Middle frontal gyrus (tissue), 1 donor: ENCODE measurements at regions not wholly inside any gene's neighbourhood (a gene's known extent, or its start where the extent isn't known, plus 50 kb on each side); places are given as distances from the start of the nearest gene placed in this dataset.
A peak's percentile ranks its signal among the peaks of the same experiment; 100 is the strongest.

ENCODE experiments used
- DNase-seq: peaks from one replicate; pipeline ENCODE4 v3.0.0-alpha.2; 2015; ENCODE audit warnings: low spot score; ENCODE audit errors: extremely low spot score

DNA sequence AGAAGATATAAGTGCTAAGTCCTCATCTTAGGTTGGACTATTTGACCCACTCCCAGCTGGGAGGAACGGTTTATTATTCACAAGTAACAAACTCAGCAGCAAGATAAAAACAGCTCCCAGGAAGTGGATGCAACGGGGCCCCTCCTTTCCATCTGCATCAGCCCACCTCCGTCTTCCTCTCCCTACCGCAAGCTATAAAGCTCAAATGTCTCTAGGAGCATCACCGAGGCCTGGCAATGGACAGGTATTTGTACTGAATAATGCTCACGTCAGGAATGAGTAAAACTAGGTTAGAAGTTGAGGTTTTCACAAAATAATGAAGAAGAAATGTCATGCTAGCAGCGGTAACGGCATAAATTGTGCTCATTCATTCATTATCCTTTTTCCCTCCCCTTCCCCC is 408.7 kb upstream of the PSMD7 start:
- DNase-seq: no peak

DNA sequence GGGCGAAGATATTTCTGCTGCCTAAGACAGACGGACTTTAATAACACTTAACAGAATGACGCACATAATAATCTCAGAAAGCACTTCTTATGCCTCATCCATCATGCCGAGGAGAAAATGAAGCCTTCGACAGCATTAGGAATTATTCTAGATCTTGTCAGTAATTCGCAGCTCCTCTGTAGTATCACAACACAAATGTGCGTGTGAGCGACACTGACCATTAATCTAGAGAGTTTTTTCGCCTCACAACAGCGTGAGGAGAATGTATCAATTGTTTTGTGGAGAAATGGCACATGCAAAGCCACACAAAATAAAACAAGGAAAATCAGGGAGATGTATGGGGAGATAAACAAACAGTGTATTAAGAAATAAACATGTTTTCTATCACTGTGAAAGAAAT is 410.2 kb upstream of the PSMD7 start:
- no peak for DNase-seq

DNA sequence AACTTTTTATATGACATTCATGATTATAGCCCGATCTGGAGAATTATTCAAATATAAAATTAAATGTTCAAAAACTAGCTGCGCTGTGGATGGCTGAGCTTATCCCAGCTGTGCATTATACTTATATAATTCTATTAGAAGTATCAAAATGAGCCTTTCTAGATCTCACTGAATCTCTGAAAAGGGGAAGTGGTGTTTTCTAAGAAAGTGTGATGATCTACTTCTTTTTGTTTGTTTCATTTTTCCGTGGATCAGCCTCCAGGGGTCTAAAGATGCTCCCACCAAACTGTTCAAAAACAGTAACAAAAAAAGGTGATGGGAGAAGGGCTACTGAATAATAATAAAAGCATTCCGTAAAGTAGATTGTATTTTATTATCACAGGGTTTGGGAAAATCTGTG is 411.3 kb upstream of the PSMD7 start:
- DNase-seq: no peak

DNA sequence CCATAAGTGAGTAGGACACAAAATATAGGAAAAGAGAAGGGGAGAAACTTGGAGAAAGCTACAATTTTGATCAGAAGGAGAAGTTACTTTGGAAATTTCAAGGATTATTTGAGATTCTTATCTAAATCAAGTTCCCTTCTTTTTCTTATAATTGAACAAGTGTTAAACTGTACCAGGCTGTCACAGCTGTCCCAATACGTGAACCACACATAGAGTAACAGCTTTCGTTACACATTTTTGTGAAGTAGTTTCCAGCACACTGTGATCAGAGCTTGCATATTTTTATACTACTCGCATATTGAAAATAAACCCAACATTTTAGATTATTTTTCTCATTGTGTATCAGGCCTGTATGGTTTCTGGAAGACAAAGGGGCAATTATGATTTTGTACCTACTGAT is 412.8 kb upstream of the PSMD7 start:
- DNase-seq: no peak

DNA sequence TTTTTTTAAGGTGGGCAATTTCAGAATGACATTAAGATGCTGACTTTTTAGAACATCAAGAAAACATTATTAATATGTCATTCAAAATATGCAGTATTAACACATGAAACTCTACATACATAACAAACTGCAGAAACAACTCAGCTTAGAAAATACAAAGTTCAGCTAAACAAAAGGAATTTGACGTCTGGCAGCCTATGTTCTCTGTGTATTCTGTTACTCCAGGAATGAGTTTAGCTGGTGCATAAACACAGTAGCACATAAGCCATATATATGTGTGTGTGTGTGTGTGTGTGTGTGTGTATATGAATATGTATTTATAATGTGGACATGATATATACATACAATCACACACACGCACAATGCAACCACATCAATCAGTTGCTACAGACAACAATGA is 413.5 kb upstream of the PSMD7 start:
- no peak for DNase-seq

DNA sequence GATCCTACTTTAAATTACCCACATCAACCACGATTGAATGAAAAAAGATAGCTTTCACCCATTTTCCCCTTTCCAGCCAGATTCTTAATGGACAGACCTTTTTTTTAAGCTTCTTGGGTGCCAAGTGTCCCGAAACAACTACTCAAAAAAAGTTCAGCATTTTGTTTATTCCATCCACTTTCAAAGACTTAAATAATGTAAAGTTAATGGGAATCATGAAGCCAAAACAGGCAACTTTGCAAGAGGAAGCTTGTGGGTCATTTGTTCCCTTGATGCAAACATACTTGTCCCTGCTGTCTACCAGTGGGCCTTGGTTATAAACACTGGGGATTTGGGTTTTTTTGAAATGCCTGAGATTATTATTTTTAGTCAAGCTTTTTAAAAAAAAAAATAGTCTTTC is 414.0 kb upstream of the PSMD7 start:
- DNase-seq: no peak

DNA sequence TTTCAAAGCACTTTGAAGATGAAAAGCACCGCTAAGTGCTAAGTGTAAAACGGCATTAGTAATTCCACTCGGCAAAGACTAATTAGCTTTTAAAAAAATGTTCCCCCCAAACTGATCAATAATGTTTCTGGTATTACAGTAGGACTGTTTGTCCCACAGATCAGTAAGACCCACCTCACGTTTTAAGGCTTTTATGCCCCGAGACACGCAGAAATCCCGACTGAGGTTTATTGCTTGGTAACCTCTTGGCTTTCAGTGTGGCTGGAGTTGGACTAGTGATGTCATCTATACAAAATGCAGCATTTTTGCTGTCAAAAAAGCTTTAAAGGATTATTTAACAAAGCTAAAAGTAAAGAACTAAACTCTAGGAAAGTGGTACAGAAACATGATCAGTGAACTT is 414.6 kb upstream of the PSMD7 start:
- no peak for DNase-seq

DNA sequence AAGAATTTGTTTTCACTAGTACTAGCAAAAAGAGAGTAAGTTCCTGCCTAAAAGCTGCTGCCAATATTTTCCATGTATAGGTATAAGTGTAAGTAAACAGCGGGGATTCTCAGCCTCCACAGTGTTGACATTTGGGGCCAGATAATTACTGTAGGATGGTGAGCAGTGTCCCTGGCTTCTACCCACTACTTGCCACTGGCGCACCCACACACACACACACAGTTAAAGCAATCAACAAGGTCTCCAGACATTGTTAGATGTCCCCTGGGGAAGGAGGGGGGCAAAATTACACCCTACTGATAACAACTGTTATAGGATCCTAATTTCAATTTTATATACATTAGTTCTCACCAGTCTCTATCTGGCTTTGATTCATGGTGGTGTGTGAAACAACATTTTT is 417.0 kb upstream of the PSMD7 start:
- DNase-seq: no peak

DNA sequence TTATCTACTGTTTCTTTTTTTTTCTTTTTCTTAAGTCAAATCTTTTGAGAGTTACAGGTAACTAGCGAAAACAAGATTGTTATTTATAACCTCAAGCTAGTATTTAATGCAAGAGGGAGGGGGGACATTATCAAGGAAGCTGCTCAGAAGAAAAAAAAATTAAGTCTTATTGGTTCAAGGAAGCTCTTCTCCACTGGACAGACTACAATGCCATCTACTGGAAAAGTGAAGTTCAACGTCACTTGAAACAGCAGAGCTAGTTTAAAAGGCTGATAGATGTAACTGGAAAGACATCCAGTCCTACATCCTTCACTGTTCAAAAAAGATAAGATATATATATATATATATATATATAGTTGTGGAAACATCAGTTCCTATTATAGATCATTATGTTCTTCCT is 418.0 kb upstream of the PSMD7 start:
- DNase-seq: peak; percentile 45

DNA sequence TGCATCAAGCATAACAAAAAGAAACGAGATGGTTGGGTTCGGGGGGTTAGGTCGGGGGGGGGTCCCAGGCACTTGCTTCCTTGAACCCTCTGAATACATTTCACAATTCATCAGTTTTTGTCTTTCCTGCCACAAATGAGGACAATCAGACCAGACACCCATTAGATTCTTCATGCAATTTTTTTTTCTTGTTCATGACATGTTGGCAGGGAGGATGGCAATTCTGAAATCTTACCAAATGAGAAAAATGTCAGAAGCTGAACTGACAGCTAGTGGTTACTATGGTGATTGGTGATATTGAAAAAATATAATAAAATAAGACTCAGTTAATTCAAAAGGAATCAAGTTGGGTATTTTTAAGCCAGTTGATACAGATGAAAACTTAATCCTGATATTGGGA is 419.5 kb upstream of the PSMD7 start:
- DNase-seq: no peak

DNA sequence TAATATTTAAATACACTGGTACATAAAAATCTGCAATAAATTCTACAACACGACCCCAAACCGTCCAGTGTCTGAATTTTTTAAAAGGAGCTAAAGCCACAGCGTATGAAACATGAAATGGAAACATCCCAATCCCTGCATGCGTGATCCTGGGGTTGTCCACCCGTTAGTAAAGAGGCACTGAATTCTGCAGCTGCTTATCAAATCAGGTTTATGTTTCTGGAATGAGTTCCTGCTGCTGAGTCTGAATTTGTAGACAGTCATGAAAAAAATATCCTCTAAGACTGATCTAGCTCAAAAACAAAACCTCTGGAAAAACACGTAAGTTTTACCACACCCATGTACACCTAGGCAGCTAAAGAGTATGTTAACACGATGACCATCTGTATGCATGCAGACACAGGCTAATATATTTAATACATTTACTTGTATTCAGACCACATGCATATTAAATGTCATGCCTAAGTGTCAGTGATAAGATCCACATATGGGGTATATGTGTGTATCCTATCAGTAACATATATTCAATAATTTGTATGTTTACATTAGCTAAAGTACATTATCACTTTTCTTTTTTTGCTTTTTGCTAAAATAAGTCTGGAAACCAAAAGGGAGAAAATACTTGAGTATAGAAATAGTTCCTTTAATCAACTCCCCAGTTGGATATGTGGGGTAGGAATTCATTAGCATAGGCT is 420.5 kb upstream of the PSMD7 start:
- DNase-seq: no peak

DNA sequence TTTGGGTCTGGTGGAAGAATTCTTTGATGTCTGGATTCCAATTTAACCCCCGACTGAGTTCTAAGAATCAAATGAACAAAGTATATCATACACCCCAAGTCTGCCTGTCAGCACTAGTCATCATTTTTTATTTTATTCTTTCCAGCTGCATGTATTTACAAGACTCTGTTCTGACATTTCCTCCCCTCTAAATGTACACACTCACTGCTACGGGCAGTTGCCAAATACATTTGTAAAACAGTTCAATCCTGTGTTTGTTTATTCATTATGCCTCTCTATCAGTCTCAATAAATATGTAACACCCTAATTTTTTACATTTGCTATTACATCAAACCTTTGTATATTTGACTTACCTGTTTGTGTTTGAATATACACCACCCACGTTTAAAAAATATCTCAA is 422.3 kb upstream of the PSMD7 start:
- no peak for DNase-seq

DNA sequence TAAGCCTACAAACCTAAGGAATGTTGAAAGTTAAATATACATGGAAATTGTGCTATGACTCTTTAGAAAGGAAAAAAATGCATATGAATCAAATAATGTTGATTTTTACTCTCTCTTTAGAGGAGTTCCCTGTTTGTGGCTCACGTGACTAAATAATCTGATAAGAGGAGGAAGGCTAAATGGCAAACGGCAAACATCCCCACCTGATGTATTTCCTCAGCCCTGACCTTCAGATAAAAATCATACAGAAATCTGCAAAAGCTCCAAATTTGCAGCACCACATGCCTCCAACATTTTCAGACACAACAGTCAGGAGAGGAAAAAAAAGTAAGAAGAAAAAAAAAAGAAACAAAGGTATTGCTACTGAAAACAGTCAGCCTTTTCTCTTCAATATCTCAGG is 423.0 kb upstream of the PSMD7 start:
- no peak for DNase-seq

DNA sequence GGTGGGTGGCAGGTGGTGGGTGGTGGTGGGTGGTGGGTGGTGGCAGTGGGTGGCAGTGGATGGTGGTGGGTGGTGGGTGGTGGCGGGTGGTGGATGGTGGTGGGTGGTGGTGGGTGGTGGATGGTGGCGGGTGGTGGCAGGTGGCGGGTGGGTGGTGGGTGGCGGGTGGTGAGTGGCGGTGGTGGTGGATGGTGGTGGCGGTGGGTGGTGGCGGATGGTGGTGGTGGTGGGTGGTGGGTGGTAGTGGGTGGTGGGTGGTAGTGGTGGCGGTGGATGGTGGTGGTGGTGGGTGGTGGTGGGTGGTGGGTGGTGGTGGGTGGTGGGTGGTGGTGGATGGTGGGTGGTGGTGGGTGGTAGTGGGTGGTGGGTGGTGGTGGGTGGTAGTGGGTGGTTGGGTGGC is 423.8 kb upstream of the PSMD7 start:
- no peak for DNase-seq

DNA sequence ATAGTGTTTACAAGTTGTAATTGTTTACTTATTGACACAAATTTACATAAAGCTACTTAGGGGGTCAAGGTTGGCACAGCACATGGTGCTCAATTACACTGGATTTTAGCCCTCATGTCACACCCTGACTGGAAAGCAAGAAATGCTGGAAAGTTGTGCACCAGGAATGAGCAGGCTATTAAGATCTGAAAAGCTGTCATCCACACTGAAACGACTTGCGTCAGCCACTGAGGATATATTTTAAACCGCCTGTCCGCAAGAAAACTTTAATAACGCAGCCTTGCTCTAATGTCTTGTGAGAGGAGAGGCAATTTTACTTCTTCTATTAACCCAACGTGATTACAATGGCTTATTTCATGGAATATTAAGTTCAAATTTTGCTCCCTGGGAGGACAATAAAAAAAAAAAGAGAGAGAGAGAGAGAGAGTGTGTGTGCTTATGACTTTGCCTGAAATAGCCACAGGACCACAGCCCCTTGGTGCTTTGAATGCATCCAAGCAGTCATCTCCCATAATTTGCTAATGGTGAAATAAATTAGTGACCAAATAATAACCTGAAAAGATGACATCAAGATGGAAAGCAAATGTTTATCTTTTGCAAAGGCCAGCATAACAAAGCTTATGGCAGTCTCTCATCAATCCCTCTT is 425.4 kb upstream of the PSMD7 start:
- no peak for DNase-seq

DNA sequence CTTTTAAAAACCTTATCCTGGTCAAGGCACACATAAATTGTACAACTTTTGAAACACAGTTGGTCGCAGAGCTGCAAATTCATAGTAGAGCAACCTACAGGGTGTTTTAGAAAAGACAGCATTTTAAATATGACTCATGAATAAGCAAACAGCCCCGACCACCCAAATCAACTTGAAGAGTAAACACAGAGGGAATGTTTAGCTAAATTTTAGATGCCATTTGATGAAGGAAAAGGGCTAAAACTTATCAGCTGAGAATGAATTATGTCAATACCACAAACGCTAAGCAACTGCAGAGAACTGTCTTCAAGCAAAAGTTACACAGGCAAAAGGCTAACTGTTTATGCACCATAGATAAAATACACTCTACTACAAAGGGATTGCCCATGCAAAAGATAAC is 427.5 kb upstream of the PSMD7 start:
- no peak for DNase-seq

DNA sequence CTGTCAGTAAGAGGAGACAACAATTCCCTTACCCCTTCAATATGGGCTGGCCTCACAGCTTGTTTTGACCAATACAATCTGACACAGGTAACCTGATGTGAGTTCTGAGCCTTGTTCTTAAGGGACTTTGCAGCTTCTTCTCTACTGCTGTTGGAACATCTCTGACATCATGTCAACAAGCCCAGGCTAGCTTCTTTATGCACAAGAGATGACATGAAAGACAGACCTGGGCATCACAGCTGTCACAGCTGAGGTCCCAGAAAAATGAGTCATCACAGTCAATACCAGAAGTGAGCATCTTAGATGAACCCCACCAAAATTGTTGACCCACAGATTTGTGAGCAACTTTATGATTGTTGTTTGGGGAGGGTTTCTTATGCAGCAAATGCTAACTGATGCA is 431.7 kb upstream of the PSMD7 start:
- DNase-seq: no peak

DNA sequence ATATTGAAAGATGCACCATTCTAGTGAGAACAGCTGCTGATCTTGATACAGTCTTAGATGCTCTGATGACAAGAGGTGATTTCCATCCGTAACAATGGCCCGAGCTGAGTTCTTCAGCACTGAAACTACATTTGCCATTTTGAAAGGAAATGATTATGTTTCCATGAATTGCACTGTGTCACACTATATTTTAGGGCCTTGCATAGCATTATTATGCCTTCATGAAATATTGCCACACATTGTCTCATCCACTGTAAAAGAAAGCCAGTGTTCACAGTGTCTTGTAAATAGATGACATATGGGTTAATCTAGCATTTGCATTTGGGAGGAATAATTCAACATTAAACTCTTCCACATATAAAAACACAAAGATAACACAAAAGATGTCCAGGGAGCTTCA is 438.3 kb upstream of the PSMD7 start:
- DNase-seq: no peak

DNA sequence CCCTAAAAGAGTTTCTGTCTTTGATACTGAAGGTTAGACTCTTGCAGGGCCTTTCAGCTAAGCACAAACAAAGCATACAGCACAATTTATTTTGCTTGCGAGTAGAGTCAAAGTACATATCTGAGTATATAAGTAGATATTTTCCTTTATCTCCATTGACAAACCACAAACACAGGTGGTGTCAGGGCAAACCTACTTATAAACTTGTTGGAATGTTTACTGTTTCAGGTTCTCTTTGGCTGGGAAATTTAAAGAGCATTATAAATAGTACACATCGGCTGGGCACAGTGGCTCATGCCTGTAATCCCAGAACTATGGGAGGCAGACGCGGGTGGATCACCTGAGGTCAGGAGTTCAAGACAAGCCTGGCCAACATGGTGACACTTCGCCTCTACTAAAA is 442.6 kb upstream of the PSMD7 start:
- no peak for DNase-seq

DNA sequence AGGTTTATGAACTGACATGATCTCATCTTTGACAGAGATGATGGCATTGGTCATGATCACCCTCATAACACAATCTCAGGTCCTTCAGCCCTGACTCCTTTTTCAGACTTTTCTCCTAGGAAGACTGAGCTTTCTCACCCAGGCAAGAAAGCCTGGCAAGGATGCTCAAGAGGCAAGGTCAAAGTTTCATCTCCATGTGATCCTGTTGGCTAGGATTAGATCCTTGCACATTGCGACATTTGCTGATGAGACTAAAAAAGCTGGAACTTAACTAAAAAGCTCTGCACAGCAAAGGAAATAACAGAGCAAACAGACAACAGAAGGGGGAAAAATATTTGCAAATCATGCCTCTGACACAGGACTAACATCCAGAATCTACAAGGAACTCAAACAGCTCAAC is 444.1 kb upstream of the PSMD7 start:
- no peak for DNase-seq

DNA sequence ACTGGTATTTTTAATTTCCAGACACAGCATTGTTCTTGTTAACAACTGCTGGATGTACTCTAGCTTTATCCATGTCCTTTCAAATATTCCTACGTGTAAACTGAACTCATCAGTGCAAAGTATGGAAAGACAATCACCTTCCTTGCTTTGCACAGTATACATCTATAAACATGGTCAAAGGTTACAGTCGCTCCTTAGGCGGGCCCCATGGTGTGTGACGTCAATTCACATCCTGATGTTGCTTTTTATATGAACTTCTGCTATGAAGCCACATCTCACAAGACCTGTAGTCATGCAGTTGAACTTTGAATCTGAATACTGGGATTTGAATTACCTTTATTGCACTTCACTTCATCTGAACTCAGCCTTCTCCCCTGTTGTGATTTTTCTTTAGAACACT is 447.6 kb upstream of the PSMD7 start:
- no peak for DNase-seq

DNA sequence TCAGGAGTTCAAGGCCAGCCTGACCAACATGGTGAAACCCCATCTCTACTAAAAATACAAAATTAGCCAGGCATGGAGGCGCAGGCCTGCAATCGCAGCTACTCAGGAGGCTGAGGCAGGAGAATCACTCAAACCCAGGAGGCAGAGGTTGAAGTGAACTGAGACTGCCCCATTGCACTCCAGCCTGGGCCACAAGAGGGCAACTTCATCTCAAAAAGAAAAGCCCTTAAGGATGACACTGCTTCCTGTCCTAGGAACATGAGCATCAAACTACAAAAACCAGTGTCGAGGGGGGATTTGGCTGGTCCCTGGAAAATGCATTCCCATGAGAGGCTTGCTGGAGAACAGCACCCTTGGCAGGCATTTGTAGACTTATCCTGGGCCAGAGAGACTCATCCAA is 449.5 kb upstream of the PSMD7 start:
- DNase-seq: no peak

DNA sequence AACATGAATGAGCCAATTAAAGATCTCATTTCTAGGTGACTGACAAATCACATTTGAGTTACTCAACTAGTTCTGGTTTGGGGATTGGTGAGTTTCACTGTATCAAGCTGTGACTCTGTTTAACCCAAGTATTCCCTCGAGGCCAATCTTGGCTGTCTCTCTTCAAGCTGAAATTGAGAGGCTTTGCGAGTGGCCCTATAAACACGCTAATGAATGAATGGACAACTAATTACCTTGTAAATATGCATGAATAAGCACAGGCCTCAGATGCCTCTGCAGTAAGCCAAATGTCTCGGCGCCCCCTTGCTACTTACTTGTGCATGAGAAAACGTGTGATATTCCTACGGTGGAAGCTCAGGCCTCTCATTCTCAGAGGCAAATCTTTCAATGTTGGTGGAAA is 450.3 kb upstream of the PSMD7 start:
- no peak for DNase-seq

DNA sequence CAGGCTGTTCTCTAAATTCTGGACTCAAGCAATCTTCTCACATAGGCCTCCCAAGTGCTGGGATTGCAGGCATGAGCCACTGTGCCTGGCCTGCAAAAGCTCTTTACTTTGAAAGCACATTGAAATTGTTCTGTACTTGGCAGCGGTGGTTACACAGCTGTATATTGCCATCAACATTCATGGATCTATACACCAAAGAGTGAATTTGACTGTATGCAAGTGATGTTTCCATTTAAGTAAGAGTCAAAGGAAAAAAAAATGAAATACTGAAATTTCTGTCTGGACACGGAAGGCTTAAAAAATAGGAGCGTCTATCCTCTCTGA is 450.6 kb upstream of the PSMD7 start:
- DNase-seq: no peak
